ENCODE measurements at regions not wholly inside any gene's neighbourhood (a gene's known extent, or its start where the extent isn't known, plus 50 kb on each side); places are given as distances from the start of the nearest gene placed in this dataset.

DNA sequence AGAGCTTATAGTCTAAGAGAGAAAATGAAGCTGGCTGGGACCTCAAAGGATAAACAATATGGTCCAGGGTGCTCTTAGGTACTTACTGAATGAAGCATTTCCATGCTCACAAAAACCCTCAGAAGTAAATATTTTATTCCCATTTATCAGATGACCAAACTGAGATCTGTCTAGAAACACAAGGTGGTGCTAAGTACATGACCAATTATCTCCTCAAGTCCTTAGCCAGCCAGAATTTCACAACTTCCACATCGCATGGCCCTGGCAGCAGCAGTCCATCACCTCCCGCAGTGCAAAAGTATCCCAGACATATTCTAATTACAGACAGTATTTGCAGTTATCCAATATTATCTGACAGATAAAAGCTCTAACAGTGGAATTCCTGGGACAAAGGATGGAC lies 321.7 kb upstream of the PROX1 start:
- H3K27me3 ChIP-seq = peaks cover 3% of the 10 kb centered on the region
- DNase-seq (ENCODE audit: low spot score in 2 of 2) = no peak
- no peaks in the 10 kb centered on the region for H3K9me3 ChIP-seq
- no peaks in the 10 kb centered on the region for H3K36me3 ChIP-seq
- WGBS = 40% methylated on average over 2 of the region's 2 CpGs
- H3K4me3 ChIP-seq = no peak overlapping the region
- no peaks in the 10 kb centered on the region for H3K4me1 ChIP-seq
- H3K27ac ChIP-seq = no peak overlapping the region
- TF ChIP-seq POLR2A (IDR thresholded peaks at IDR 0.05) (no peak), EP300 (IDR thresholded peaks at IDR 0.05) (no peak), POLR2AphosphoS5 (IDR thresholded peaks at IDR 0.05) (no peak)
- TF ChIP-seq, protein P1, sequence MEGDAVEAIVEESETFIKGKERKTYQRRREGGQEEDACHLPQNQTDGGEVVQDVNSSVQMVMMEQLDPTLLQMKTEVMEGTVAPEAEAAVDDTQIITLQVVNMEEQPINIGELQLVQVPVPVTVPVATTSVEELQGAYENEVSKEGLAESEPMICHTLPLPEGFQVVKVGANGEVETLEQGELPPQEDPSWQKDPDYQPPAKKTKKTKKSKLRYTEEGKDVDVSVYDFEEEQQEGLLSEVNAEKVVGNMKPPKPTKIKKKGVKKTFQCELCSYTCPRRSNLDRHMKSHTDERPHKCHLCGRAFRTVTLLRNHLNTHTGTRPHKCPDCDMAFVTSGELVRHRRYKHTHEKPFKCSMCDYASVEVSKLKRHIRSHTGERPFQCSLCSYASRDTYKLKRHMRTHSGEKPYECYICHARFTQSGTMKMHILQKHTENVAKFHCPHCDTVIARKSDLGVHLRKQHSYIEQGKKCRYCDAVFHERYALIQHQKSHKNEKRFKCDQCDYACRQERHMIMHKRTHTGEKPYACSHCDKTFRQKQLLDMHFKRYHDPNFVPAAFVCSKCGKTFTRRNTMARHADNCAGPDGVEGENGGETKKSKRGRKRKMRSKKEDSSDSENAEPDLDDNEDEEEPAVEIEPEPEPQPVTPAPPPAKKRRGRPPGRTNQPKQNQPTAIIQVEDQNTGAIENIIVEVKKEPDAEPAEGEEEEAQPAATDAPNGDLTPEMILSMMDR (IDR thresholded peaks at IDR 0.05) = no peak

DNA sequence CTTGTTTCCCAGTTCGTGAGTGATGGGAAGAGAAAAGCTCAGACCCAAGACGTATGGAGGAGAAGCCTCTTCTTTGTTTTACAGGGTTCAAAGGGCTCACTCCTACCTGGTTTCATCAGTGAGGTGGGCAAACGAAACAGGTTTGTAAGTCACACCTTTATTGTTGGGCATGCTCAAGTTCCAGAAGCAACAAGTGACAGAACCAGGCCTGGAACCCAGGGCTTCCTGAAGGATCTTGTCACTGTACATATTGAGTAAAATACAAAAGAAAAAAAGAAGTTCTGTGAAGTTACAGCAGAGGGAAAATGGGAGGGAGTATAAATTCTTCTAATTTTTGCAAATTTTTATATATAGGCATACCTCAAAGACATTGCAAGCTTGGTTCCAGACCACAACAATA lies 320.9 kb upstream of the PROX1 start:
- WGBS = 84% methylated on average over 3 of the region's 3 CpGs
- no peaks in the 10 kb centered on the region for H3K36me3 ChIP-seq

DNA sequence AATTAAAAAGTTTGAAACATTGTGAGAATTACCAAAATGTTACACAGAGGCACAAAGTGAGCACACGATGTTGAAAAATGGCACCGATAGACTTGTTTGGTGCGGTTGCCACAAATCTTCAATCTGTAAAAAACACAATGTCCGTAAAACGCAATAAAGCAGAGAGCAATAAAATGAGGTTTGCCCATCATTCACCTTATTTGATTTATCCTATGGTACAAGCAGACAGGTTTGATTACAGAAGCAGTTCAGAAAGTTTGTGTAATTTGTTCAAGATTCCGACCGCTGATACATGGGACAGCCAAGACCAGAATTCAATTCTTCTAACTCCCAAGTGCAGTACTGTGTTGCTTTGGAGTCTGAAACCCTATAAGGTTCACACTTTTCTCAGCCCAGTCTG lies 318.3 kb upstream of the PROX1 start:
- Histone ChIP-seq H3K4me1 (no peaks in the 10 kb centered on the region), H3K4me3 (no peak overlapping the region), H3K36me3 (no peaks in the 10 kb centered on the region), H3K9me3 (no peaks in the 10 kb centered on the region), H3K27me3 (no peaks in the 10 kb centered on the region), H3K27ac (no peak overlapping the region)
- DNase-seq (ENCODE audit: low spot score in 2 of 2) = no peak
- TF ChIP-seq POLR2AphosphoS5 (IDR thresholded peaks at IDR 0.05) = no peak
- TF ChIP-seq, protein P1 (IDR thresholded peaks at IDR 0.05) = no peak
- no peak for TF ChIP-seq EP300 (IDR thresholded peaks at IDR 0.05)
- WGBS = 94% methylated on average over 7 of the region's 7 CpGs

More for the DNA sequence above, 320.9 kb upstream of the PROX1 start:
- Histone ChIP-seq H3K4me1 (no peaks in the 10 kb centered on the region), H3K4me3 (no peak overlapping the region), H3K27me3 (peaks cover 3% of the 10 kb centered on the region), H3K9me3 (no peaks in the 10 kb centered on the region), H3K27ac (no peak overlapping the region)
- DNase-seq (ENCODE audit: low spot score in 2 of 2) = no peak
- no peak for TF ChIP-seq POLR2AphosphoS5 (IDR thresholded peaks at IDR 0.05)
- TF ChIP-seq EP300 (IDR thresholded peaks at IDR 0.05) = no peak
- TF ChIP-seq, protein P1 (IDR thresholded peaks at IDR 0.05) = no peak

DNA sequence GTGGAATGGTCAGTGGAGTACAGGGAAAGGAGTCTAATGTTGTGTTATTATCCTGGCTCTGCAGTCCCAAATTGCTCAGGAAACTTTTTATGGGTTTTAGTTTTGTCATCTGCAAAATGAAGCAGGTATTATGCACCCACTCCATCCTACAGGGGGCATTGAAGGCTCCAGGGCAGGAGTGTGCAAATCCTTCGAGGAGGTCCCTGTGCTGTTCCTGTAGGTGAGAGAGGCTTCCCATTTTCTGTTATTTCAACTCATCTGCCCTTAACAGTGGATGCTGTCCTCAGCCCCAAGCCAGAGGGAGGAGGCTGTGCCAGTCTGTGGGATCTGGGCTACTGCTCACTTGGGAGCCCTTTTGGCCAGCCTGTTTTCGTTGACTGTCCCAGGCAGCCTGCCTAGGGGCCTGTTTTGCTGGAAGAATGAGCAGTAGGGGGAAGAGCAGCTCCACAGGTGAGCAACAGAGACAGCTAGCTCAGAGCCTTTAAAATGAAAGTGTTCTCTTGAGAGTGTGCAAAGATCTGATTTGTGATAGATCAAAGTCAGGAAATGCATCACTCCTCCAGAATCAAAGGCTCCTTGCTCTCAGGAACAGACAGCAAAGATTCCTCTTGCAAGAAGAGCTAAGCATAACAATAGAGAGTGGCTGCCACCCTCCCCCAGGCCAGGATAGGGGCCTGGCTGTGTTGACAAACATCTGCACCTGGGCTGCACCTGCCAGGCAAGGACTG lies 317.6 kb upstream of the PROX1 start:
- no peak for DNase-seq (ENCODE audit: low spot score in 2 of 2)
- 32% methylated on average over 2 of the region's 2 CpGs for WGBS

DNA sequence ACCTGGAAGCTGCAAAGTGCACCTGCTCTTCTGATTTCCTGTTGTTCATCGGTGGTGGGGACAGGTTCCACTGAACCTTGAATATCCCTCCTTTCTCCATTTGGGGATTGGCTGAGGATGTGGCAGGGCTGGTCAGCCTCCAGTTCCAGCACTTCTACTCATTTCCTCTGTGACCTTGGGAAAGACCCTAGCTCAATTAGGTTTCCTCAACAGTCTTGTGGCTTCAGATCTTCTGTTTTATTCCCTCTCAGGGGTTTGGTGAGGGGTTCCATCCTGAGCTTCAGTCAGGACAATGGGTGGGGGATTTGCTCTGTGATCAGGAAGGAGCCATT lies 317.1 kb upstream of the PROX1 start:
- Histone ChIP-seq H3K27me3 (no peaks in the 10 kb centered on the region), H3K27ac (no peak overlapping the region), H3K4me1 (no peaks in the 10 kb centered on the region), H3K36me3 (no peaks in the 10 kb centered on the region), H3K4me3 (no peak overlapping the region), H3K9me3 (no peaks in the 10 kb centered on the region)
- no peak for DNase-seq (ENCODE audit: low spot score in 2 of 2)
- WGBS = 0% methylated on average over 1 of the region's 1 CpG
- TF ChIP-seq POLR2AphosphoS5 (IDR thresholded peaks at IDR 0.05) = no peak
- no peak for TF ChIP-seq EP300 (IDR thresholded peaks at IDR 0.05)
- TF ChIP-seq POLR2A (IDR thresholded peaks at IDR 0.05) = no peak
- TF ChIP-seq, protein P1 (IDR thresholded peaks at IDR 0.05) = no peak

More for the DNA sequence above, 317.6 kb upstream of the PROX1 start:
- no peaks in the 10 kb centered on the region for H3K36me3 ChIP-seq
- no peak overlapping the region for H3K4me3 ChIP-seq
- H3K27ac ChIP-seq = no peak overlapping the region
- H3K9me3 ChIP-seq = no peaks in the 10 kb centered on the region
- no peaks in the 10 kb centered on the region for H3K4me1 ChIP-seq
- no peaks in the 10 kb centered on the region for H3K27me3 ChIP-seq
- TF ChIP-seq POLR2AphosphoS5 (IDR thresholded peaks at IDR 0.05) = no peak
- no peak for TF ChIP-seq EP300 (IDR thresholded peaks at IDR 0.05)

DNA sequence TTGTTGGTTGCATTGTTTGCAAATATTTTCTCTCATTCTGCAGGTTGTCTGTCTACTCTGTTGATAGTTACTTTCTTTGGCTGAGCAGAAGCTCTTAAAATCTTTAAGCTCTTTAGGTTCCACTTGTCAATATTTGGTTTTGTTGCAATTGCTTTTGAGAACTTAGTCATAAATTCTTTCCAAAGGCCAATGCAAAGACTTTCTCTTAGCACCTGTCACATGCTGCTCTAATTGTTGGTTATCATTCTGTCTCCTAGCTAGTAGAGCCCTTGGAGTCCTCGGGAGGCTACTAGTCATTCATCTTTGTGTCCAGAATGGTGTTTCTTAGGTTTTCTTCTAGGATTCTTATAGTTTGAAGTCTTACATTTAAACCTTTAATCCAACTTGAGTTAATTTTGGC lies 312.7 kb upstream of the PROX1 start:
- WGBS = 92% methylated on average over 1 of the region's 1 CpG
- Histone ChIP-seq H3K27me3 (no peaks in the 10 kb centered on the region), H3K27ac (no peak overlapping the region), H3K9me3 (no peaks in the 10 kb centered on the region), H3K4me3 (no peak overlapping the region), H3K4me1 (no peaks in the 10 kb centered on the region), H3K36me3 (no peaks in the 10 kb centered on the region)
- no peak for DNase-seq (ENCODE audit: low spot score in 2 of 2)
- TF ChIP-seq POLR2A (IDR thresholded peaks at IDR 0.05) = no peak
- TF ChIP-seq POLR2AphosphoS5 (IDR thresholded peaks at IDR 0.05) = no peak
- TF ChIP-seq, protein P1 (IDR thresholded peaks at IDR 0.05) = no peak
- TF ChIP-seq EP300 (IDR thresholded peaks at IDR 0.05) = no peak
